Fibroblast of pulmonary artery (primary cell): ENCODE measurements at regions not wholly inside any gene's neighbourhood (a gene's known extent, or its start where the extent isn't known, plus 50 kb on each side); places are given as distances from the start of the nearest gene placed in this dataset.

ENCODE experiments used
- DNase-seq: peaks from one replicate; pipeline ENCODE4 v3.0.0-alpha.2; 2010; ENCODE audit warnings: low read depth
- H3K4me3 ChIP-seq: replicated peaks from 2 replicates; pipeline ENCODE4 v1.5.1; 2011; ENCODE audit warnings: low read depth, mild to moderate bottlenecking, control low read depth, low read length, moderate library complexity
- CTCF ChIP-seq: IDR thresholded peaks from 2 replicates; pipeline ENCODE4 v1.5.1; 2011; ENCODE audit warnings: mild to moderate bottlenecking, control low read depth, low read length, inconsistent platforms; ENCODE audit errors: missing control alignments

GRCh38 chr1:166471359-166471758 is 304.6 kb upstream of the FAM78B start:
- DNase-seq = no peak
- no peak overlapping the region for H3K4me3 ChIP-seq
- no peak for TF ChIP-seq CTCF

GRCh38 chr1:166479052-166479631 is 312.3 kb upstream of the FAM78B start:
- peak; percentile 74 for TF ChIP-seq CTCF
- DNase-seq = peak; percentile 50
- H3K4me3 ChIP-seq = no peak overlapping the region

GRCh38 chr1:166484471-166484870 is 317.7 kb upstream of the FAM78B start:
- H3K4me3 ChIP-seq = no peak overlapping the region
- TF ChIP-seq CTCF = no peak
- no peak for DNase-seq

GRCh38 chr1:166484871-166485270 is 318.1 kb upstream of the FAM78B start:
- DNase-seq = no peak
- no peak for TF ChIP-seq CTCF
- no peak overlapping the region for H3K4me3 ChIP-seq

- no peak overlapping the region for H3K4me3 ChIP-seq
- no peak for TF ChIP-seq CTCF
- no peak for DNase-seq
Observed at GRCh38 chr1:166485620-166486019, 318.8 kb upstream of the FAM78B start.

GRCh38 chr1:166488327-166488726 is 321.5 kb upstream of the FAM78B start:
- no peak for TF ChIP-seq CTCF
- no peak overlapping the region for H3K4me3 ChIP-seq
- no peak for DNase-seq

GRCh38 chr1:166489356-166489669 is 322.5 kb upstream of the FAM78B start:
- DNase-seq = no peak
- H3K4me3 ChIP-seq = no peak overlapping the region
- TF ChIP-seq CTCF = no peak
